GM04503 (cell line): ENCODE measurements at regions not wholly inside any gene's neighbourhood (a gene's known extent, or its start where the extent isn't known, plus 50 kb on each side); places are given as distances from the start of the nearest gene placed in this dataset.
"Not testable (repeated sequence)": the region's sequence is repeated elsewhere in the genome, so short reads cannot be mapped to it uniquely, and the experiment has no call there.

Source experiments
- DNase-seq: peaks from one replicate; pipeline ENCODE4 v3.0.0-alpha.2; 2012; ENCODE audit warnings: low read depth

DNA sequence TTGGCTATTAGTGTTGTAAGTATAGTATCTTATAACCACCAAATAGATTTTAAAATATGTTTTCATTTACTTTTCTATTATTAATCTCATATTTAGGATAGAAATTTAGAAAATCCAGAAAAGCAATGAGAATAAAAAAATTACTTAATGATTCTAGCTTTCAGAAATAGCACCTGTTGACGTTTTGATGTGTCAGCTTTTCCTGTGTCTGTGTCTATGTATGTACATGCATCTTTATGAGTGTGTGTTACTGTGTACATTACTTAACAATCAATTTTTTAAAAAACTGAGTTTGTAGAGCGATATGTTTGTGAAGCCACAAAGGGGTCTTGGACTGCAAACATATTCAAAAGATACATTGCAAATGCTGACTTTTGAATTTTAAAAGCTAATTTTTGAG is 526.9 kb downstream of the BCKDHB start:
- DNase-seq, result no peak

DNA sequence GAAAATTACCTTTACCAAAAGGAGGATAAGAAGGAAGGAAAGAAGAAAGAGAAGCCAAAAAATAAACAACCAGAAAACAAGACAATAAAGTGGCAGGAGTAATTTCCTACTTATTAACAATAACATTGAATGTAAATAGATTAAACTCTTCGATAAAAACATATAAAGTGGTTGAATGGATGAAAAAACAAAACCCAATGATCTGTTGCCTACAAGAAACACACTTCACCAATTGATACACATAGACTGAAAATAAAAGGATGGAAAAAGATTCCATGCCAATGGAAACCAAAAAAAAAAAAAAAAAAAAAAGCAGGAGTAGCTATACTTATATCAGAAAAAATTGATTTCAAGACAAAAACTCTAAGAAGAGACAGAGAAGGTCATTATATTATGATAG is 518.9 kb downstream of the BCKDHB start:
- no peak for DNase-seq

DNA sequence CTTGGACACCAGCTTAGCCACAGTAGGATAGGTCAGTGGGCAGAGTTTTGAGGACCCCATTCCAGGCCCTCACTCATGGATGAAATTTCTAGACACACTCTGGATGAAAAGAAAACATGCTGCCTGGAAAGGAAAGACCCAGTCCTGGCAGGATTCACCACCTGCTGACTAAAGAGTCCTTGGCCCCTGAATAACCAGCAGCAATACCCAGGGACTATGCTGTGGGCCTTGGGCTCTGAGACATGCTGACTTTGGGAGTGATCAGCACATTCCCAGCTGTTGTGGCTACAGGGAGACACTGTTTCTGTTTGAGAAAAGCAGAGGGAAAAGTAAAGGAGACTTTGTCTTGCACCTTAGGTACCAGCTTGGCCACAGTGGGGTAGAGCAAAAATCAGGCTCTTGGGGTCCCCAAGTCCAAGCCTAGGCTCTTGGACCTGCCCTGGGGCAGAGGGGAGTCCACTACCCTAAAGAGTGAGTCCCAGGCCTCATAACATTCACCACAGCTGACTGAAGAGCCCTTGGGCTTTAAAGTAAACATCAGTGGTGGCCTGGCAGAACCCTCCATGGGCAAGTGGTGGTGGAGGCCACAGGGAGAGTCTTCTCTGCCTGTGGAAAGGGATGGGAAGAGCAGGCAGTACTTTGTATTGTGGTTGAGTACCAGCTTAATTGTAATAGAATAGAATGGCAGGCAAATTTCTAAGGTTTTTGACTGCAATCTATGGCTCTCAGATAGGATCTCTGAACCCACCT is 516.8 kb downstream of the BCKDHB start:
- no peak for DNase-seq

DNA sequence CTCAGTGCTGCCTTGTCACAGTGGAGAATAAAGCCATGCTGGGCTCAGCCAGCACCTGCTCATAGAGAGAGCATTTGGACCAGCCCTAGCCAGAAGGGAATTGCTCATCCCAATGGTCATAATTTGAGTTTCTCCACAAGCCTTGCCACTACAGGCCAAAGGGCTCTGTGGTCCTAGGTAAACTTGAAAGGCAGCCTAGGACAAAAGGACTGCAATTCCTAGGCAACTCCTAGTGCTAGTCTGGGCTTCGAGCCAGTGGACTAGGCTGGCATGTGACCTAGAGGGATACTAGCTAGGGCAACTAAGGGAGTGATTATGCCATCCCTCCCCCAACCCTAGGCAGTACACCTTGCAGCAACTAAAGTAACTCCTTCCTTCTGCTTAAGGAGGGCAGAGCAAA is 516.2 kb downstream of the BCKDHB start:
- DNase-seq, result no peak

GRCh38 chr6:80618953-80619352 is 512.5 kb downstream of the BCKDHB start:
- no peak for DNase-seq

- peak; percentile 76 for DNase-seq
Measured at GRCh38 chr6:80610846-80611245, 504.4 kb downstream of the BCKDHB start.

DNA sequence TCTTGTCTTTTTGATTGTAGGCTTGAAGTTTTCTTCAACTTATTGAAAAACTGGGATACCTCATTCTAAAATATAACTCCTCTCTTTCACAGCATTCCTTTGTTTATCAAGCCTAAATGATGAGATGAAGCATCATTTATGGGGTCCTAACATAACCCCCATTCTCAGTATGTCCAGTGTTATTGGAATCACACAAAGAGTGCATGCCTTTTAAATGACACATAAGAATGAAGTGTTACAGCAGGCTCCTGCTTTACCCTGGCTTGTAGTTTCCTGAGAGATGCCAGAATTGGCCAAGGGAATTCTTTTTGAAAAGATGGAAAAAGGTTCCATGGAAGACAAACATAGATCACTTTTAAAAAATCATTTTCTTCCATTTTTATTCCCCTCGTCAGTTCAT is 502.4 kb downstream of the BCKDHB start:
- peak; percentile 15 for DNase-seq

- DNase-seq, result peak; percentile 93
Measured at GRCh38 chr6:80607811-80608391, 501.4 kb downstream of the BCKDHB start.

GRCh38 chr6:80605165-80605989 is 498.9 kb downstream of the BCKDHB start:
- DNase-seq, result no peak

DNA sequence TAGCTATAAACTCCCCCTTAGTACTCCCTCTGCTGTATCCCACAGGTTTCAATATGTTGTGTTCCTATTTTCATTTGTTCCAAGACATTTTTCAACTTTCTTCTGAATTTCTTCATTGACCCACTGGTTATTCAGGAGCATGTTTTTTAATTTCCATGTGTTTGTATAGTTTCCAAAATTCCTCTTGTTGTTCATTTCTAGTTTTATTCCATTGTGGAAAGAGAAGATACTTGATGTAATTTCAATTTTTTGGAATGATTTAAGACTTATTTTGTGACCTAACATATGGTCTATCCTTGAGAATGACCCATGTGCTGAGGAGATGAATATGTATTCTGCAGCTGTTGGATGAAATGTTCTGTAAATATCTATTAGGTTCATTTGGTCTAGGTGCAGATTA is 497.2 kb downstream of the BCKDHB start:
- DNase-seq, result no peak

DNA sequence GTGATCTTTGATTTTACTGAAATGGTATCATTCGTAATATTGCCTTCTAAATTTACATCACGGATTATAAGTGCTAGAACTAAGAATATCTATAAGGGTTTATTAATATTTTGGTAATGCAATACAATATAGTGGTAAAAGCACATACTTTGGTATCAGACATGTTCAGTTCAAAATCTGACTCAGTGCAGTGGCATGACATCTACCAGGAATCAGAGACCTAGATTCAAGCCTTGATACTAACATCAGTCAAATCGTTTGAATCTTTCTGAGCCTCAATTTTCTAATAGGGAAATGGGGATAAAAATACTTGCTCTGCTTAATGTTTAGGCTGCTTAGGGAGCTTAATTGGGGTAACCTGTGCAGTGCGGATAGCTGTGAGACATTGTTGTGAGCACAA is 488.0 kb downstream of the BCKDHB start:
- no peak for DNase-seq

DNA sequence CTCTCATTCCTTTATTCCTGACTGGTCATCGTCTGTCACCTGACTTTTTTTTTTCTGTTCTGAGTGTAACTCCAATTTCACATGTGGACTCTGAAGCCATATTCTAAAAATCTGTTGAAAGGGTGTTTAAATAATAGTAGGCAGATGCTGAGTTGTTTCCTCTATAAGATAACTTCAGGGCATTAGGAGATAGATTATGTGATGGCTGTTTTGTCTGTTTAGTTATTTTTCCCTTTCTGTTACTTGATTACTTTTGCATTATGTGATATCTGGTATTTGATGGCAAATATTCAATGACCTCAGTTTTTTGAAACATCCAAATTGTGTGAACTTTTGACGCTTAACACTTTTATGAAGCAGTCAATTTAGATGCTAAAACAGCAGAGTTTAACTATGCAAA is 486.0 kb downstream of the BCKDHB start:
- DNase-seq, result no peak

GRCh38 chr6:80586242-80586641 is 479.8 kb downstream of the BCKDHB start:
- no peak for DNase-seq

DNA sequence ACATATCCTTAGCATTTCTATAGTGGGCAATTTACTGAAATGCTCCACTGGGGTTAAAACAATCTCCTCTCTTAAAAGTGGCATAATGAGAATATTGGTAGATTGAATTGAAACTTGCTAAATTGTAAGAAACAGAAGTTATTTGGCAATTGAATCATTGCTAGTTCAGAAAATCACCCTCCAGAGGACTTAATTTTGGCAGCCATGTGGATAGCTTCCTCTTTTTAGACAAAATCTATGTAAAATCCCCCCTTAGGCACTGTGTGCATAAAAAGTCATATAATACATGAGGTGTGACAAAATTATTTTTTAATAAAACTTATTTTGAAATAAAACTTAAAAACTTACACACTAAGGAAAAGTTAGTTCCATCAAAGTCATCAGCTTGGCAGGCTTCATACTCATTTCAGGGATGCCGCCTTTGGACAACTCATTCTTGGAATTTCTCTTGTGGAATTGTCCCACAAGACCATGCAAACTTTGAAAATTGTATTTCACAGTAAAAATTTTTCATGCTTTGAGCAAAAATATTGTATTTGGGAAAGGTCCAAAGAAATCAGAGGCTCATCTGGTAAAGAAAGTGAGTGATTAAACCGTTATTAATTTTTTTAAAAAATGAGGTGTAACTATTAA is 473.0 kb downstream of the BCKDHB start:
- no peak for DNase-seq

DNA sequence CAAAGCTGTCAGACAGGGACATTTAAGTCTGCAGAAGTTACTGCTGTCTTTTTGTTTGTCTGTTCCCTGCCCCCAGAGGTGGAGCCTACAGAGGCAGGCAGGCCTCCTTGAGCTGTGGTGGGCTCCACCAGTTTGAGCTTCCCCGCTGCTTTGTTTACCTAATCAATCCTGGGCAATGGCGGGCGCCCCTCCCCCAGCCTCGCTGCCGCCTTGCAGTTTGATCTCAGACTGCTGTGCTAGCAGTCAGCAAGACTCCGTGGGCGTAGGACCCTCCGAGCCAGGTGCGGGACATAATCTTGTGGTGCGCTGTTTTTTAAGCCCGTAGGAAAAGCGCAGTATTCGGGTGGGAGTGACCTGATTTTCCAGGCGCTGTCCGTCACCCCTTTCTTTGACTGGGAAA is 466.8 kb downstream of the BCKDHB start:
- not testable (repeated sequence) for DNase-seq

GRCh38 chr6:80566361-80566760 is 459.9 kb downstream of the BCKDHB start:
- DNase-seq, result no peak

- DNase-seq, result no peak
Measured at GRCh38 chr6:80553071-80553740, 446.7 kb downstream of the BCKDHB start.

- no peak for DNase-seq
Measured at GRCh38 chr6:80550748-80551147, 444.3 kb downstream of the BCKDHB start.

DNA sequence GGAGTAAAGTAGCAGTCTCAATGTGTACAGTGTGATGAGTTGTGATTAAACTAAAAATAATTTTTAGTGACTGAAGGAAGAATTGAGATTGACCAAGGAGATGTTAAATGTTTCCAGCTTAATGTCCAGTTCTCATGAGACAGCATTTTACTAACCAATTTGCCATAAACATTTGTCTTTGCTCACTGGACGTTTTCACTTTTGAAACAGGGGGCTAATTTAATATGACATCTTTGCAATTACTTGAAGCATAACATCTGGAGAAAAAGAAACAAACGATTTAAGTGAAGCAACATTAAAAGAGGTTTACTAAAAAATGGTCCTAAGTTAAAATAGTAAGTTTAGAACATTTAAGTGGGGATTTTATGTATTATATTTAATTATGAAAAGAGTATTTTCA is 443.8 kb downstream of the BCKDHB start:
- no peak for DNase-seq

- DNase-seq, result peak; percentile 75
Measured at GRCh38 chr6:80548532-80548931, 442.1 kb downstream of the BCKDHB start.

DNA sequence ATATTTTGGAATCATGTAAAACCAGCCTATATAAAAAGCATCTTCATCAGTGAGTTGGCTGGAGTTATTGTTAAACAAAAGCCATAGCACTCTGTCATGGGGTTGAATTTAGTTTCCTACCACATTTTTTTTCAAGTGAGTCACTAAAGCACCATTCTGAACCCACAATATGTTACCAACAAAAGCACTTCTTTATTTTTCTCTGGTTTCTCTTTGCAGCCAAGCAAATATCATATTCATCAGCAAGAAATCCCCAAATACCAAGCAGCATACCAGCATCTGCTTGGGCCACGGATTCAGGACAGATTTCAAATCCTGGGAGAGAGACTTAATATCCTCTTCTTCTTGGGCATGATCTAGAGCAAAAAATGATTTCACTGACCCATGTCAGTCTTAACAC is 441.4 kb downstream of the BCKDHB start:
- DNase-seq, result peak; percentile 89
